SU-DHL-6 (cell line): ENCODE measurements at regions not wholly inside any gene's neighbourhood (a gene's known extent, or its start where the extent isn't known, plus 50 kb on each side); places are given as distances from the start of the nearest gene placed in this dataset.

Experiments
- H2AFZ ChIP-seq: fragments of 200-600 bp; sonication (generic); 2 replicates; pipeline ENCODE4 v1.6.1; 2014; ENCODE audit warnings: low read depth, mild to moderate bottlenecking, moderate library complexity, mixed read lengths, antibody characterized with exemption, low read length; ENCODE audit not compliant: severe bottlenecking
- H3F3A ChIP-seq: fragments of 200-600 bp; shearing (Covaris generic); 2 replicates; pipeline ENCODE4 v1.6.0; 2016; ENCODE audit warnings: antibody characterized with exemption, mild to moderate bottlenecking; ENCODE audit not compliant: insufficient read depth
- H3K27ac ChIP-seq: fragments of 200-600 bp; sonication (generic); 2 replicates; pipeline ENCODE4 v1.5.1; 2016; ENCODE audit warnings: low read depth, mild to moderate bottlenecking, low read length, moderate library complexity, mixed read lengths
- H3K27me3 ChIP-seq: fragments of 200-600 bp; sonication (generic), shearing (Covaris generic); 2 replicates; pipeline ENCODE4 v1.6.0; 2014; ENCODE audit warnings: mild to moderate bottlenecking, low read length
- H3K36me3 ChIP-seq: fragments of 200-600 bp; sonication (generic); 2 replicates; pipeline ENCODE4 v1.6.1; 2014; ENCODE audit warnings: mild to moderate bottlenecking, low read length, mixed read lengths
- H3K4me2 ChIP-seq: fragments of 300-600, 200-600 bp; shearing (Covaris generic), sonication (generic); 2 replicates; pipeline ENCODE4 v1.6.0; 2014; ENCODE audit warnings: low read length, low read depth, mild to moderate bottlenecking; ENCODE audit not compliant: poor library complexity, severe bottlenecking
- H3K4me3 ChIP-seq: fragments of 200-600 bp; sonication (generic); 2 replicates; pipeline ENCODE4 v1.5.1; 2014; ENCODE audit warnings: antibody characterized with exemption, low read length, mild to moderate bottlenecking, mixed read lengths; ENCODE audit not compliant: insufficient read depth, poor library complexity, severe bottlenecking
- H3K79me2 ChIP-seq: fragments of 200-600 bp; sonication (generic); 2 replicates; pipeline ENCODE4 v1.6.1; 2014; ENCODE audit warnings: mild to moderate bottlenecking, low read length, moderate library complexity; ENCODE audit not compliant: insufficient read depth
- H3K9ac ChIP-seq: fragments of 200-600 bp; sonication (generic); 2 replicates; pipeline ENCODE4 v1.7.0; 2014; ENCODE audit warnings: mild to moderate bottlenecking, low read length
- H3K9me2 ChIP-seq: fragments of 200-600 bp; sonication (generic); replicated peaks from 2 replicates; pipeline ENCODE4 v1.6.1; 2014; ENCODE audit warnings: low read length; ENCODE audit not compliant: insufficient read depth
- H3K9me3 ChIP-seq: fragments of 200-600 bp; sonication (generic); 2 replicates; pipeline ENCODE4 v1.6.1; 2014; ENCODE audit warnings: low read length, mixed read lengths; ENCODE audit not compliant: insufficient read depth
- H4K20me1 ChIP-seq: fragments of 200-600 bp; sonication (generic); 2 replicates; pipeline ENCODE4 v1.6.1; 2014; ENCODE audit warnings: low read depth, mild to moderate bottlenecking, antibody characterized with exemption, low read length, moderate library complexity, mixed read lengths
- CTCF ChIP-seq: fragments of 200-600 bp; sonication (generic); IDR thresholded peaks from one replicate; pipeline ENCODE4 v1.5.1; 2017; ENCODE audit warnings: antibody characterized with exemption, mild to moderate bottlenecking, low read length, moderate library complexity; ENCODE audit not compliant: insufficient read depth, poor library complexity, severe bottlenecking
- EZH2phosphoT487 ChIP-seq: fragments of 200-600 bp; sonication (generic), shearing (Covaris generic); conservative IDR thresholded peaks from 2 replicates; pipeline ENCODE4 v1.6.1; 2018; ENCODE audit warnings: mild to moderate bottlenecking, antibody characterized with exemption, low read length, moderate library complexity, mixed read lengths

GRCh38 chr3:28150465-28151206 lies 90.8 kb upstream of the CMC1 start:
- H3K9me3 ChIP-seq = no peaks in the 10 kb centered on the region
- no peak overlapping the region for H3K27ac ChIP-seq
- no peaks in the 10 kb centered on the region for H4K20me1 ChIP-seq
- H3K9ac ChIP-seq = no peak overlapping the region
- TF ChIP-seq EZH2phosphoT487 (no peak), CTCF (no peak)
- no peak overlapping the region for H3K4me3 ChIP-seq
- H3K36me3 ChIP-seq = no peaks in the 10 kb centered on the region
- no peaks in the 10 kb centered on the region for H3F3A ChIP-seq
- H3K4me2 ChIP-seq = no peak overlapping the region
- H3K27me3 ChIP-seq = no peaks in the 10 kb centered on the region
- H2AFZ ChIP-seq = no peak overlapping the region
- no peaks in the 10 kb centered on the region for H3K79me2 ChIP-seq
- H3K9me2 ChIP-seq = no peaks in the 10 kb centered on the region

GRCh38 chr3:28151207-28151550 lies 90.2 kb upstream of the CMC1 start:
- no peak overlapping the region for H2AFZ ChIP-seq
- no peaks in the 10 kb centered on the region for H3F3A ChIP-seq
- H3K9me3 ChIP-seq = no peaks in the 10 kb centered on the region
- H3K4me2 ChIP-seq = no peak overlapping the region
- no peak overlapping the region for H3K27ac ChIP-seq
- no peak overlapping the region for H3K4me3 ChIP-seq
- H4K20me1 ChIP-seq = no peaks in the 10 kb centered on the region
- H3K9me2 ChIP-seq = no peaks in the 10 kb centered on the region
- H3K79me2 ChIP-seq = no peaks in the 10 kb centered on the region
- H3K36me3 ChIP-seq = no peaks in the 10 kb centered on the region
- TF ChIP-seq EZH2phosphoT487 (no peak), CTCF (no peak)
- H3K9ac ChIP-seq = no peak overlapping the region
- H3K27me3 ChIP-seq = no peaks in the 10 kb centered on the region

- H3K9ac ChIP-seq = no peak overlapping the region
- H2AFZ ChIP-seq = no peak overlapping the region
- H3K36me3 ChIP-seq = no peaks in the 10 kb centered on the region
- H3K27ac ChIP-seq = no peak overlapping the region
- no peak overlapping the region for H3K4me3 ChIP-seq
- no peaks in the 10 kb centered on the region for H3K27me3 ChIP-seq
- no peaks in the 10 kb centered on the region for H3K79me2 ChIP-seq
- no peaks in the 10 kb centered on the region for H3K9me2 ChIP-seq
- H3K9me3 ChIP-seq = no peaks in the 10 kb centered on the region
- TF ChIP-seq CTCF (no peak), EZH2phosphoT487 (no peak)
- H4K20me1 ChIP-seq = no peaks in the 10 kb centered on the region
- H3F3A ChIP-seq = no peaks in the 10 kb centered on the region
- no peak overlapping the region for H3K4me2 ChIP-seq
These were observed 89.7 kb upstream of the CMC1 start for GRCh38 chr3:28151608-28152228.
